GM18520 (cell line): ENCODE measurements at regions not wholly inside any gene's neighbourhood (a gene's known extent, or its start where the extent isn't known, plus 50 kb on each side); places are given as distances from the start of the nearest gene placed in this dataset.
"Not testable (repeated sequence)": the region's sequence is repeated elsewhere in the genome, so short reads cannot be mapped to it uniquely, and the experiment has no call there.

ENCODE experiments used
- ATAC-seq: cut with Tn5 transposase; IDR thresholded peaks from one replicate; pipeline ENCODE4 v1.9.1; 2021; ENCODE audit not compliant: unreplicated experiment

DNA sequence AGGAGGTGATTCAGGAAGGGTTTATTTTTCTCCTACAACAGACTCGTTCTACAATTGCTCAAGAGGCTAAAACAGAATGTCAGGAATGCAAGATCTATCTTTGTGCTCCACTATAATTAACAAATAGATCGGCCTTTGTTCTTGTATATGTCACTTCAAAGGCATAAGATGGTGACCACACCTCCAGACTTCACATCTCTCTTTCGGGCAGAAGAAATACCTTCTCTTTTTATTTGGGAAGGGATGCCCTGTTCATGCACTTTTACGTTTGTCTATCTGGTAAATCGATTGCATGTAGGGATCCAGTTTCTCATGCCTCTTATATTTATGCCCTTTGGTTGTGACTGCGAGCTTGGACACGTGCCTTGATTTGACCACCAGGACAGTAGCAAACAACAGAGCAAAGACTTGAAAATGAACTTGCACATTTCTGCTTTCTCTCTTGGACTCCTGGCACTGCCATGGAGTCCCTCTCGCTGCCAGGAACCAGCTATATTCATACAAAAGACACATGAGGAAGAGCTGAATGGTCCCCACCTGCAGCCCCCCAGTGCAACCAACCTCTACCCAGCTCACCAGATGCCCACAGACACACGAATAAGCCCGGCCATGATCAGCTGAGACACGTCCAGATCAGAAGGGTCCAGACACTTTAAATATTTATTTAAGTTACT is 219.8 kb upstream of the STXBP5 start:
- ATAC-seq: no peak

- ATAC-seq: no peak
These were observed 219.1 kb upstream of the STXBP5 start for GRCh38 chr6:146985111-146985510.

- ATAC-seq: no peak
These were observed 218.3 kb upstream of the STXBP5 start for GRCh38 chr6:146985966-146986365.

GRCh38 chr6:146987938-146988337 is 216.3 kb upstream of the STXBP5 start:
- ATAC-seq: not testable (repeated sequence)

DNA sequence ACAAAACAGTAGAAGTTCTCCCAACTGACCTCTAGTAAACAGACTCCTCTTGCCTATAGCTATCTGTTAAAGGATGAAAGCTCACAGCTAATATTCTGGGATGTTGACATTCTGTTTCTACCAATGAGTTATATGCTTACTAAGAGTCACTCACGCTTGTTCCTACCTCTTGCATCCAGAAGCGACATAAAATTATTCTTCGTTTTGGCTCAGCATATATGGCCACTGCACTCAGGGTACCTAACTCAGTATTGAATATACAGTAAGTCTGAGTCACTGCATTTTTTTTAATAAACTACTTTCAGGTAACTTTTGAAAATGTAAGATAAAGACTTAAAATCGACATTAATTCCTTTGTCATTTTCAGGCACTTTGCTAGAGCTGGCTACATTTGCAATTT is 214.4 kb upstream of the STXBP5 start:
- no peak for ATAC-seq

DNA sequence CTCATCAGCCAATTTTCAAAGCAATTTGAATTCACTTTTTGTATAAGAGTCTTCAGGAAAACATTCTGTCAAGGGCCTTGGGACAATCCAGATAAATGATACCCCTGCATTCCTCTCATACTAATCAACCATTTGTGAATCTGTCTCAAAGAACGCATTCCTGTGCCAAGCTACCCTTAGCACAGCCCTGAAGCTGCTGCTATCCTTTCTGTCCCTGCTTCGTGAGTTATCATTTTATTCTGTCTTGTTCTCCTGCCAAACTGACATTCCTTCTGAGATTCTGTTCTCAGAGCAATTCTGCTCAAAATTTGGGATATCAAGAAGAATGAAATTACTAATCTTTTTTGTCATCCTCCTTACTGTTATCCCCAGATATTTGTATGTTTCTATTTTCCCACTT is 213.9 kb upstream of the STXBP5 start:
- ATAC-seq: no peak

GRCh38 chr6:146990821-146991798 is 213.1 kb upstream of the STXBP5 start:
- no peak for ATAC-seq

GRCh38 chr6:146997062-146997461 is 207.2 kb upstream of the STXBP5 start:
- no peak for ATAC-seq

GRCh38 chr6:146999766-147000165 is 204.5 kb upstream of the STXBP5 start:
- no peak for ATAC-seq

GRCh38 chr6:147000545-147001488 is 203.4 kb upstream of the STXBP5 start:
- no peak for ATAC-seq

DNA sequence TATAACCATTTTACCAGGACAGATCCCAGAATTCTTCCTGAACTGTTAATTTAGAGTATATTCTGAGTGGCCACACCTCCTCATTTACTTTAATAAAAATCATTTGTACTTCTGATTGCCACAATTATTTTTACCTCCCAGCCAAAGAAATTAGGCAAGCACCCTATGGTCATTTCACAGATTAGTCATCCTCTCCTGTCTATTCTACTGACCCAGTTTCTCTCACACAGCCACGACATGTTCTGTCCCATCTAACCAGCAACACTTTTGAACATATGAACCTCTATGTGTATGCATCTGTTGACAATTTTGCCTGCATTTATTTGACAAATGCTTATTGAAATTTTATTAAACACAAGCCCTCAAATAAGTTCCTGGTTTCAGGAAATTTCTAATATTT is 202.6 kb upstream of the STXBP5 start:
- ATAC-seq: no peak

DNA sequence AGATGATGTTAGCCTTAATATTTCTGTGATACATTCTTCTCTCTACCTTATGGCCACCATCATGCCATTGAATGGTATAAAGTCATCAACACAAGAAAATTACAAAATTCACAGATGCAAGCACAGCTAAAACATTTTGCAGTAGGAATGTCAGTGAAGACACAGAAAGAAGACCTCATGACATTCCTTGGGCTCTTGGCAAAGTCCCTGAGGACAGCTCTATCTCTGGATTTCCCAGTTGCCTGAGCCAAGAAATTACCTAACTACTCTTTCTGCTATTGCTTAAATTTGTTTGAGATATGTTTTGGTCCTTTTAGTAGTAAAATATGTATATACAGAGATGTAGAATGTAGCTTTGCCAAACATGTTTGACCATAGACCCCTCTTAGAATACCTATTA is 201.0 kb upstream of the STXBP5 start:
- ATAC-seq: no peak

DNA sequence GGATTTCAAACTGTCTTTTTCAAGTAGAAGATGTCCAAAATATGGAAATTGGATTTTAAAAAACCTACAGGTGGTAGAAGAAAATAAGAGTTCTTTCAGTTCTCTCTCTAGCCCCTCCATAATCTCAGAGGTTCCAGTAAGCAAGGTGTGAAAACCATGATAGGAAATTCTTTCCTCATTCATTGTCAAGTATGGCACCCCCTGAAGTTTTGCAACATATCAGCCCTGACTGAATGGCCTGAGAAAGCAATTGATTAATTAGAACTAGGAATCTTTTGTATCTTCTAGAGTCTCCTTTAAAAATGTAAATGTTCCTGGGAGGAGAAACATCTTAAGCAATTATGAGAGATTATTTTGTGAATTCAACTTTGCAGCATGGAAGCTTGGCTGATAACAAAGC is 198.7 kb upstream of the STXBP5 start:
- no peak for ATAC-seq

DNA sequence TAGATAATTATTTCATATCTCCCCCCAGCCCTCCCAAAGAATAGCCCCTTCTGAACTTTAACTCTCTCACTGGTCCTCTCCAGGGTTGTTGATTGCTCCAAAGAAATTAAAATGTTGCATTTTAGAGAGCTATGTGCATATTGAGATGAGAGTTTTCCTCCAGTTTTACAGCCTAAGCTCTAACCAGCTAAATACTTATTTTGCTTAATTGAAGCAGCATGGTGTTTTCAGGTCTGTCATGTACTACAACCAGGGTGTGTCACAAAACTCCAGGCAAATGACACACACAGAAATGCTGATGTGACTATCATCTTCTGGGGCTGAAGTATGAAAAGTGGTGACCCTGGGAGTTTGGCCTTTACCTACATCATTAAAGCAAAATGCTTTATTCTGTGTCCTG is 196.8 kb upstream of the STXBP5 start:
- no peak for ATAC-seq

DNA sequence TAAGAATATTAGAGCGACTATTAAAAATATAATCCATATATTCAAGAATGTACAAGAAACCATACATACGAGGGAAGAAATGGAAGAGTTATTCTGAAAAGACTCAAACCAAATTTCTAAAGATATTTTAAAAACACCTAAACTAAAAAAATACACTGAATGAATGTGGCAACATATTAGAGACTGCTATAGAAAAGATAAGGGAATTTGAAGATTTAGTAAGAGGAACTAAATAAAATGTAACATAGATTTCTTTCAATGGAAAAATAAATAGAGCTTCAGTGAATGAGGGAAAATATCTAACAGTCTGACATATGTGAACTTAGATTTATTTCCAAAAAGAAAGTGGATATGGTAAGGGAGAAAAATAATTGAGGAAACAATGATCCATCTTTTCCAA is 194.9 kb upstream of the STXBP5 start:
- no peak for ATAC-seq

- ATAC-seq: no peak
These were observed 188.5 kb upstream of the STXBP5 start for GRCh38 chr6:147015674-147016073.

- ATAC-seq: no peak
These were observed 187.8 kb upstream of the STXBP5 start for GRCh38 chr6:147016440-147016839.

DNA sequence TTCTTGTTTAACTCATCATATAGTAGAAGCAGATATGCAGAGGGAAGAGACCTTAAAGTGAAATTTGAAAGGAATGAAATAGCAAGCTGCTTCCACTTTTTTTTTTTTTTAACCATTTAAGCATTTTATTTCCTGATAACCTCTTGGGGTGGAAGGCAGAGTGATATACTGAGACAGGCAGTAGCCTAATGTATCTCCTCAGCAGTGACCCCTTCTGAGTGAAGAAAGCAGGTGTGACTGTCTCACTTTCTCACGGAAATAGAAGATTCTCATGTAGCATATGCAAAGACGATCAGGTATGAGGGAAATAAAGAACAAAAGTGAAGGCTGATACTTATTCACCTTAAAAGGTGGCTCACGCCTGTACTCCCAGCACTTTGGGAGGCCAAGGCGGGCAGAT is 187.1 kb upstream of the STXBP5 start:
- no peak for ATAC-seq

GRCh38 chr6:147019001-147019400 is 185.2 kb upstream of the STXBP5 start:
- no peak for ATAC-seq

DNA sequence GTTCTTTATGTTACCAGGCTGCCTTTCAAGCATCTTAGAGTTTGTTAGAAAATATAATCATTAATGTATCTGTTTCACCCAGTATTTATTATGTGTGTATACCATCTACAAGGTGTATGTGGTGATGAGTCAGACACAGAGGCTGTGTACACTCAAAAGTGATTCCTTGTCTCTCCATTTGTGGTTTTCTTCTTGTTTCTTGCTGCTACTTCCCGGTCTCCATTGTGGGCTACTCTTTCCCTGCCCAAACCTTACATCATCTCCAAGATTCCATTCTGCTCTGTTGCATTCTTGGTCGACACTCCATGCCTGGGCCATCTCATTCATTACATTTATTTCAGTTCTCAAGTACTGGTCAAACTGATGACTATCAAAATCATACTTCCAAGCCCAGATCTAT is 182.2 kb upstream of the STXBP5 start:
- ATAC-seq: no peak

DNA sequence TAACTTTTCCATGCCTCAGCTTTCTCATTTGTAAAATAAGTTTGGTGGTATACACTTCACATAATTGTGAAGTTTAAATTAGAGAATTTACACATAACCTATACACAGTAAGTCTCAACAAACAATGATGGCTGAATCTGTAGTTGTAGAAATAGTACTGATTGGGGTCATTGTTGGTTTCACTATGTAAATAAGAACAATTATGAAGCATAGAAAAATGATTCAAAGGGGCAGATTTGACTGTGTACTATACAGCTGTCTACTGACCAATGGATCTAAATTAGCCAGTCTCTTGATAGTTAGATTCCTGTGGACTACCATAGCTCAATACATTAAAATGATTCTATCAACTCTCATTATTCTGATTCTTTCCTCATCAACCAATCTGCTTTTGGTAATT is 181.1 kb upstream of the STXBP5 start:
- peak; percentile 46 for ATAC-seq
